H1 (cell line): ENCODE measurements at regions not wholly inside any gene's neighbourhood (a gene's known extent, or its start where the extent isn't known, plus 50 kb on each side); places are given as distances from the start of the nearest gene placed in this dataset.

Source experiments
- CTCF ChIA-PET: fragments of 300-600 bp; sonication (Branson Sonifier 250); formaldehyde crosslinking; loops from one replicate; lab custom pipeline; 2021; ENCODE audit not compliant: partially characterized antibody; lab: Charles Lee
- POLR2A ChIA-PET: fragments of 300-600 bp; sonication (Branson Sonifier 250); formaldehyde crosslinking; loops from one replicate; lab custom pipeline; 2021; ENCODE audit warnings: inconsistent platforms; ENCODE audit not compliant: partially characterized antibody; lab: Charles Lee
- DNase-seq, 2 experiments: peaks; one replicate each; pipeline versions ENCODE4 v3.0.0 to v3.0.0-alpha.2; 2010 to 2022; ENCODE audit warnings: low spot score in 2 of 2, low read depth in 1 of 2, mixed read lengths in 1 of 2
- FAIRE-seq: peaks from 2 replicates; lab custom pipeline; 2011; peaks lifted over from hg19 to GRCh38; lab: Jason Lieb, UNC
- H2AFZ ChIP-seq: 2 replicates; pipeline ENCODE4 v1.8.1; 2012; ENCODE audit warnings: low read length, inconsistent platforms
- H2AK5ac ChIP-seq: 2 replicates; pipeline ENCODE4 v1.6.1; 2013; ENCODE audit warnings: low read depth, low read length
- H2BK120ac ChIP-seq: replicated peaks from 2 replicates; pipeline ENCODE3; 2013; ENCODE audit warnings: low read depth, low read length, inconsistent platforms
- H2BK12ac ChIP-seq: 2 replicates; pipeline ENCODE4 v1.6.1; 2013; ENCODE audit warnings: low read depth, low read length
- H2BK15ac ChIP-seq: 2 replicates; pipeline ENCODE4 v1.6.1; 2013; ENCODE audit warnings: low read length
- H2BK20ac ChIP-seq: 2 replicates; pipeline ENCODE4 v1.6.1; 2013; ENCODE audit warnings: low read length
- H2BK5ac ChIP-seq: 2 replicates; pipeline ENCODE4 v1.6.1; 2013; ENCODE audit warnings: low read depth, low read length
- H3K14ac ChIP-seq: 2 replicates; pipeline ENCODE4 v1.6.1; 2013; ENCODE audit warnings: inconsistent platforms; ENCODE audit not compliant: insufficient read length
- H3K18ac ChIP-seq: 2 replicates; pipeline ENCODE4 v1.6.1; 2013; ENCODE audit warnings: low read length; ENCODE audit errors: extremely low read depth
- H3K23ac ChIP-seq: 2 replicates; pipeline ENCODE4 v1.6.1; 2013; ENCODE audit warnings: inconsistent platforms; ENCODE audit not compliant: insufficient read length
- H3K23me2 ChIP-seq: 2 replicates; pipeline ENCODE4 v1.6.1; 2013; ENCODE audit warnings: low read depth, low read length
- H3K27ac ChIP-seq: 2 replicates; pipeline ENCODE4 v1.6.1; 2011; ENCODE audit warnings: low read depth, low read length, inconsistent platforms
- H3K27me3 ChIP-seq, 4 experiments: replicated peaks in 1 of 4; 1 replicate in 1 of 4; 2 replicates in 3 of 4; pipeline versions ENCODE4 v1.6.1 to v1.8.1; 2011 to 2013; ENCODE audit warnings: low read length in 3 of 4, mild to moderate bottlenecking in 3 of 4, inconsistent platforms in 2 of 4, mixed read lengths in 2 of 4, moderate library complexity in 1 of 4; ENCODE audit not compliant: control insufficient read depth in 3 of 4, insufficient read depth in 3 of 4; ENCODE audit errors: extremely low read depth in 1 of 4
- H3K36me3 ChIP-seq, 4 experiments: 2 replicates each; pipeline versions ENCODE4 v1.6.1 to v1.8.1; 2011 to 2013; ENCODE audit warnings: mild to moderate bottlenecking in 4 of 4, low read length in 3 of 4, moderate library complexity in 2 of 4, control low read depth in 1 of 4, inconsistent platforms in 1 of 4; ENCODE audit not compliant: insufficient read depth in 4 of 4, control insufficient read depth in 2 of 4
- H3K4ac ChIP-seq: replicated peaks from 2 replicates; pipeline ENCODE3; 2013; ENCODE audit warnings: low read length, low read depth, mixed read lengths, inconsistent platforms; ENCODE audit not compliant: insufficient read length
- H3K4me1 ChIP-seq, 4 experiments: replicated peaks in 1 of 4; 1 replicate in 1 of 4; 2 replicates in 3 of 4; pipeline versions ENCODE4 v1.6.1 to v1.8.1; 2011 to 2013; ENCODE audit warnings: low read length in 3 of 4, inconsistent platforms in 2 of 4, mixed read lengths in 1 of 4; ENCODE audit not compliant: insufficient read depth in 4 of 4, control insufficient read depth in 3 of 4
- H3K4me2 ChIP-seq, 2 experiments: 2 replicates each; pipeline versions ENCODE4 v1.6.1 to v1.8.1; 2011 to 2013; ENCODE audit warnings: low read depth in 2 of 2, low read length in 2 of 2, control low read depth in 1 of 2, inconsistent platforms in 1 of 2, mild to moderate bottlenecking in 1 of 2; ENCODE audit not compliant: insufficient read depth in 1 of 2
- H3K4me3 ChIP-seq, 4 experiments: fragments of 200-600, 300-600 bp in 1 of 4; sonication (generic), shearing (Covaris generic), sonication (Bioruptor Twin) in 1 of 4; 2 replicates each; pipeline versions ENCODE4 v1.5.1 to v1.8.1; 2011 to 2016; ENCODE audit warnings: low read length in 4 of 4, low read depth in 3 of 4, control low read depth in 2 of 4, inconsistent platforms in 2 of 4, mild to moderate bottlenecking in 2 of 4, mixed read lengths in 1 of 4, moderate library complexity in 1 of 4; ENCODE audit not compliant: insufficient read depth in 2 of 4; ENCODE audit errors: extremely low read depth in 1 of 4
- H3K56ac ChIP-seq: replicated peaks from 2 replicates; pipeline ENCODE3; 2013; ENCODE audit warnings: low read depth, mild to moderate bottlenecking, mixed read lengths, low read length, inconsistent platforms; ENCODE audit not compliant: insufficient read length
- H3K79me1 ChIP-seq: 2 replicates; pipeline ENCODE4 v1.6.1; 2013; ENCODE audit warnings: low read depth, low read length, control low read depth
- H3K79me2 ChIP-seq, 2 experiments: 2 replicates each; pipeline versions ENCODE4 v1.6.1 to v1.8.1; 2012 to 2013; ENCODE audit warnings: low read length in 2 of 2, mild to moderate bottlenecking in 2 of 2, inconsistent platforms in 1 of 2; ENCODE audit not compliant: insufficient read depth in 2 of 2, control insufficient read depth in 1 of 2
- H3K9ac ChIP-seq, 4 experiments: replicated peaks in 1 of 4; 1 replicate in 1 of 4; 2 replicates in 3 of 4; pipeline versions ENCODE4 v1.6.1 to v1.8.1; 2011 to 2013; ENCODE audit warnings: low read depth in 3 of 4, low read length in 3 of 4, control low read depth in 2 of 4, mild to moderate bottlenecking in 2 of 4, moderate library complexity in 2 of 4, inconsistent platforms in 1 of 4; ENCODE audit errors: extremely low read depth in 1 of 4
- H3K9me3 ChIP-seq, 2 experiments: 2 replicates each; pipeline versions ENCODE4 v1.6.1 to v1.8.1; 2012 to 2013; ENCODE audit warnings: mild to moderate bottlenecking in 2 of 2, moderate library complexity in 2 of 2, control low read depth in 1 of 2, inconsistent platforms in 1 of 2, low read depth in 1 of 2, low read length in 1 of 2, mixed read lengths in 1 of 2; ENCODE audit not compliant: insufficient read depth in 2 of 2
- H4K20me1 ChIP-seq, 2 experiments: replicated peaks in 1 of 2; 2 replicates each; pipeline versions ENCODE3 to v1.8.1; 2011 to 2013; ENCODE audit warnings: inconsistent platforms in 2 of 2, low read length in 2 of 2, mild to moderate bottlenecking in 1 of 2; ENCODE audit not compliant: insufficient read depth in 2 of 2, control insufficient read depth in 1 of 2
- H4K5ac ChIP-seq: 2 replicates; pipeline ENCODE4 v1.6.1; 2013; ENCODE audit warnings: low read length, low read depth, mixed read lengths, inconsistent platforms; ENCODE audit not compliant: insufficient read length
- H4K8ac ChIP-seq: 2 replicates; pipeline ENCODE4 v1.8.0; 2013; ENCODE audit warnings: mild to moderate bottlenecking, moderate library complexity, low read length, inconsistent platforms; ENCODE audit not compliant: insufficient read depth; ENCODE audit errors: extremely low read depth
- H4K91ac ChIP-seq: replicated peaks from 2 replicates; pipeline ENCODE3; 2013; ENCODE audit warnings: low read length, mixed read lengths, inconsistent platforms; ENCODE audit not compliant: insufficient read length
- KDM5A ChIP-seq: fragments of 200-600 bp; IDR thresholded peaks from 2 replicates; pipeline ENCODE4 v1.7.1; 2012; ENCODE audit warnings: mild to moderate bottlenecking, low read length, inconsistent platforms, mixed read lengths
- MAFK ChIP-seq: IDR thresholded peaks from 2 replicates; pipeline ENCODE4 v1.6.1; 2012; ENCODE audit warnings: low read depth, mild to moderate bottlenecking, improper control_type of control experiment, low read length
- SIN3A ChIP-seq, 2 experiments: IDR thresholded peaks in 1 of 2; conservative IDR thresholded peaks in 1 of 2; 2 replicates each; pipeline ENCODE4 v1.6.1; 2011 to 2012; ENCODE audit warnings: low read length in 2 of 2, improper control_type of control experiment in 1 of 2, low read depth in 1 of 2, mild to moderate bottlenecking in 1 of 2
- TBP ChIP-seq: IDR thresholded peaks from 2 replicates; pipeline ENCODE4 v1.6.1; 2011; ENCODE audit warnings: low read depth, low read length, improper control_type of control experiment
- WGBS, 2 experiments: shearing (Covaris generic) in 1 of 2; methylation state at CpG; one replicate each; pipeline versions ENCODE4 v1.1.6 to v1.1.7; 2013 to 2015; ENCODE audit warnings: low lambda C conversion rate in 2 of 2, mixed read lengths in 2 of 2, inconsistent platforms in 1 of 2, low coverage in 1 of 2, missing lambda C conversion rate in 1 of 2; ENCODE audit not compliant: insufficient replicate concordance in 2 of 2, insufficient coverage in 1 of 2, insufficient read length in 1 of 2; ENCODE audit errors: extremely low coverage in 1 of 2, missing lambda C conversion rate in 1 of 2; 5-methylcytosine and 5-hydroxymethylcytosine counted together

- Histone ChIP-seq H4K8ac (no peak overlapping the region), H4K5ac (no peak overlapping the region), H3K14ac (no peak overlapping the region), H2BK15ac (no peak overlapping the region), H3K9ac (no peak overlapping the region), H4K91ac (no peak overlapping the region), H3K18ac (no peak overlapping the region), H2AFZ (no peak overlapping the region), H3K27me3 (no peaks in the 10 kb centered on the region), H3K23me2 (no peaks in the 10 kb centered on the region; the same call in 1 of the 2 replicates), H3K9me3 (no peaks in the 10 kb centered on the region), H4K20me1 (no peaks in the 10 kb centered on the region), H3K4me2 (no peak overlapping the region), H3K4me3 (no peak overlapping the region), H3K4ac (no peak overlapping the region), H2BK12ac (no peak overlapping the region), H2BK20ac (no peak overlapping the region), H3K36me3 (no peaks in the 10 kb centered on the region), H3K23ac (no peak overlapping the region), H2BK120ac (no peak overlapping the region), H2BK5ac (no peak overlapping the region), H3K4me1 (no peaks in the 10 kb centered on the region), H3K79me2 (no peaks in the 10 kb centered on the region), H3K79me1 (no peaks in the 10 kb centered on the region), H3K56ac (no peak overlapping the region), H3K27ac (no peak overlapping the region), H2AK5ac (no peak overlapping the region)
- FAIRE-seq (no peak), DNase-seq (no peak)
- ChIA-PET CTCF (interaction anchor here (0.9 to 1.1 kb wide), 2 partner anchors 16 to 109 kb away, joined by 3 read pairs; no protein-coding TSS in a partner anchor), POLR2A (no interaction called here)
- 81% methylated on average over 2 of the region's 2 CpGs; no CpG with 5 or more reads in 1 of the 2 experiments for WGBS, 2 experiments
- no peak for TF ChIP-seq TBP
- no peak for TF ChIP-seq KDM5A
- no peak for TF ChIP-seq SIN3A (conservative IDR thresholded peaks at IDR 0.05 in 1 of 2, IDR thresholded peaks at IDR 0.05 in 1 of 2; ENCODE audit: low read depth in 1 of 2, low read length in 2 of 2)
- no peak for TF ChIP-seq MAFK
- TF ChIP-seq, all 59 proteins: peak for 0
These were observed 111.9 kb downstream of the C1D start for GRCh38 chr2:67950919-67951318.
